Neural crest cell (in vitro differentiated cells): ENCODE measurements at regions not wholly inside any gene's neighbourhood (a gene's known extent, or its start where the extent isn't known, plus 50 kb on each side); places are given as distances from the start of the nearest gene placed in this dataset.

Experiments used
- DNase-seq: peaks from one replicate; pipeline ENCODE4 v3.0.0; 2021; ENCODE audit warnings: low read depth, mixed read lengths, low spot score
- H3K27ac Mint-ChIP-seq: one replicate; pipeline ENCODE4 v1.8.0; 2021; ENCODE audit warnings: mild to moderate bottlenecking, mixed read lengths; ENCODE audit not compliant: unreplicated experiment
- H3K27me3 Mint-ChIP-seq: 2 replicates; pipeline ENCODE4 v1.8.0; 2021; ENCODE audit warnings: low read depth, mild to moderate bottlenecking, mixed read lengths
- H3K36me3 Mint-ChIP-seq: 2 replicates; pipeline ENCODE4 v1.8.0; 2021; ENCODE audit warnings: low read depth, mild to moderate bottlenecking, mixed read lengths
- H3K4me1 Mint-ChIP-seq: 2 replicates; pipeline ENCODE4 v1.8.0; 2021; ENCODE audit warnings: mixed read lengths
- H3K4me3 Mint-ChIP-seq: one replicate; pipeline ENCODE4 v1.8.0; 2021; ENCODE audit warnings: mild to moderate bottlenecking, mixed read lengths
- H3K9me3 Mint-ChIP-seq: 2 replicates; pipeline ENCODE4 v1.8.0; 2021; ENCODE audit warnings: mixed read lengths
- CTCF ChIP-seq: fragments of 200-600 bp; sonication (generic); conservative IDR thresholded peaks from 2 replicates; pipeline ENCODE4 v1.5.0; 2021; ENCODE audit warnings: antibody characterized with exemption, mild to moderate bottlenecking

- Mint-ChIP-seq H3K4me1 (peaks cover 36% of the 10 kb centered on the region), H3K27ac (no peak overlapping the region), H3K27me3 (no peaks in the 10 kb centered on the region), H3K4me3 (no peak overlapping the region), H3K9me3 (peaks cover 5% of the 10 kb centered on the region), H3K36me3 (no peaks in the 10 kb centered on the region)
- TF ChIP-seq CTCF, result no peak
- no peak for DNase-seq
Observed at GRCh38 chr18:10269261-10269660, 185.2 kb upstream of the APCDD1 start.

GRCh38 chr18:10270151-10270571, 184.3 kb upstream of the APCDD1 start:
- Mint-ChIP-seq H3K27ac (peak overlapping the region; percentile 89), H3K4me3 (no peak overlapping the region), H3K27me3 (no peaks in the 10 kb centered on the region), H3K4me1 (peaks cover 36% of the 10 kb centered on the region), H3K9me3 (peaks cover 3% of the 10 kb centered on the region), H3K36me3 (no peaks in the 10 kb centered on the region)
- DNase-seq, result no peak
- TF ChIP-seq CTCF, result no peak

GRCh38 chr18:10271481-10271880, 183.0 kb upstream of the APCDD1 start:
- no peak overlapping the region for H3K4me3 Mint-ChIP-seq
- no peak for TF ChIP-seq CTCF

GRCh38 chr18:10274301-10274700, 180.1 kb upstream of the APCDD1 start:
- no peaks in the 10 kb centered on the region for H3K36me3 Mint-ChIP-seq
- no peak overlapping the region for H3K27ac Mint-ChIP-seq
- no peak overlapping the region for H3K4me3 Mint-ChIP-seq
- H3K4me1 Mint-ChIP-seq, result peaks cover 18% of the 10 kb centered on the region
- no peak for TF ChIP-seq CTCF
- no peaks in the 10 kb centered on the region for H3K9me3 Mint-ChIP-seq
- no peak for DNase-seq
- H3K27me3 Mint-ChIP-seq, result no peaks in the 10 kb centered on the region

More at GRCh38 chr18:10271481-10271880, 183.0 kb upstream of the APCDD1 start:
- no peak for DNase-seq
- Mint-ChIP-seq H3K27me3 (no peaks in the 10 kb centered on the region), H3K27ac (no peak overlapping the region), H3K9me3 (no peaks in the 10 kb centered on the region), H3K36me3 (no peaks in the 10 kb centered on the region), H3K4me1 (peaks cover 30% of the 10 kb centered on the region)

GRCh38 chr18:10275486-10275885, 178.9 kb upstream of the APCDD1 start:
- Mint-ChIP-seq H3K27ac (no peak overlapping the region), H3K9me3 (no peaks in the 10 kb centered on the region), H3K36me3 (no peaks in the 10 kb centered on the region), H3K4me3 (no peak overlapping the region), H3K4me1 (peaks cover 6% of the 10 kb centered on the region), H3K27me3 (no peaks in the 10 kb centered on the region)
- DNase-seq, result no peak
- no peak for TF ChIP-seq CTCF

GRCh38 chr18:10278265-10278664, 176.2 kb upstream of the APCDD1 start:
- no peaks in the 10 kb centered on the region for H3K9me3 Mint-ChIP-seq
- H3K36me3 Mint-ChIP-seq, result no peaks in the 10 kb centered on the region
- TF ChIP-seq CTCF, result no peak
- no peak overlapping the region for H3K4me3 Mint-ChIP-seq
- peaks cover 12% of the 10 kb centered on the region for H3K4me1 Mint-ChIP-seq
- no peaks in the 10 kb centered on the region for H3K27me3 Mint-ChIP-seq
- DNase-seq, result no peak
- H3K27ac Mint-ChIP-seq, result no peak overlapping the region
